Stimulated activated effector memory CD8-positive, alpha-beta T cell treated with anti-CD3 and anti-CD28 coated beads, Interleukin-12 subunit alpha, Interleukin-12 subunit beta, amount 100 ng/mL, for 72 hours (primary cell): ENCODE measurements at regions not wholly inside any gene's neighbourhood (a gene's known extent, or its start where the extent isn't known, plus 50 kb on each side); places are given as distances from the start of the nearest gene placed in this dataset.

ENCODE experiments used
- ATAC-seq: fragments of 150-1000 bp; cut with Tn5 transposase; 2 replicates; pipeline ENCODE4 v1.10.0; 2021
- DNase-seq, 2 donors: peaks; one replicate each; pipeline ENCODE4 v3.0.0; 2021 to 2022; ENCODE audit warnings: low spot score in 2 of 2
- H3K27ac Mint-ChIP-seq: one replicate; pipeline ENCODE4 v1.8.0; 2022; ENCODE audit warnings: mild to moderate bottlenecking, mixed read lengths
- H3K36me3 Mint-ChIP-seq: one replicate; pipeline ENCODE4 v1.8.0; 2022; ENCODE audit warnings: mild to moderate bottlenecking, mixed read lengths
- H3K4me1 Mint-ChIP-seq: one replicate; pipeline ENCODE4 v1.8.0; 2022; ENCODE audit warnings: mixed read lengths
- H3K4me3 Mint-ChIP-seq: one replicate; pipeline ENCODE4 v1.8.0; 2022; ENCODE audit warnings: mild to moderate bottlenecking, mixed read lengths
- H3K9me3 Mint-ChIP-seq: one replicate; pipeline ENCODE4 v1.8.0; 2022; ENCODE audit warnings: mixed read lengths

- no peak overlapping the region for H3K27ac Mint-ChIP-seq
- DNase-seq (no peak), ATAC-seq (no peak)
- no peaks in the 10 kb centered on the region for H3K4me1 Mint-ChIP-seq
- H3K4me3 Mint-ChIP-seq, result no peak overlapping the region
- no peaks in the 10 kb centered on the region for H3K9me3 Mint-ChIP-seq
- no peaks in the 10 kb centered on the region for H3K36me3 Mint-ChIP-seq
Observed at GRCh38 chr18:57273194-57273593, 79.2 kb upstream of the ST8SIA3 start.

GRCh38 chr18:57275111-57275510 lies 77.2 kb upstream of the ST8SIA3 start:
- no peak overlapping the region for H3K4me3 Mint-ChIP-seq
- H3K4me1 Mint-ChIP-seq, result no peaks in the 10 kb centered on the region
- H3K9me3 Mint-ChIP-seq, result peaks cover 2% of the 10 kb centered on the region
- H3K36me3 Mint-ChIP-seq, result no peaks in the 10 kb centered on the region
- H3K27ac Mint-ChIP-seq, result no peak overlapping the region
- no peak for DNase-seq
- ATAC-seq, result no peak

- Mint-ChIP-seq H3K36me3 (no peaks in the 10 kb centered on the region), H3K4me1 (no peaks in the 10 kb centered on the region), H3K9me3 (peaks cover 2% of the 10 kb centered on the region), H3K27ac (no peak overlapping the region), H3K4me3 (no peak overlapping the region)
- no peak for ATAC-seq
- DNase-seq, result no peak
Observed at GRCh38 chr18:57276829-57277228, 75.5 kb upstream of the ST8SIA3 start.

- no peak overlapping the region for H3K4me3 Mint-ChIP-seq
- H3K4me1 Mint-ChIP-seq, result no peaks in the 10 kb centered on the region
Observed at GRCh38 chr18:57278933-57279332, 73.4 kb upstream of the ST8SIA3 start.

GRCh38 chr18:57281519-57281918 lies 70.8 kb upstream of the ST8SIA3 start:
- Mint-ChIP-seq H3K4me1 (no peaks in the 10 kb centered on the region), H3K9me3 (peaks cover 6% of the 10 kb centered on the region)
- ATAC-seq, result no peak

More at GRCh38 chr18:57278933-57279332, 73.4 kb upstream of the ST8SIA3 start:
- no peak for DNase-seq
- no peak overlapping the region for H3K27ac Mint-ChIP-seq
- H3K9me3 Mint-ChIP-seq, result peaks cover 6% of the 10 kb centered on the region
- no peak for ATAC-seq
- H3K36me3 Mint-ChIP-seq, result no peaks in the 10 kb centered on the region

GRCh38 chr18:57286949-57287348 lies 65.4 kb upstream of the ST8SIA3 start:
- no peak overlapping the region for H3K27ac Mint-ChIP-seq
- ATAC-seq, result no peak
- DNase-seq, result no peak
- peaks cover 15% of the 10 kb centered on the region for H3K9me3 Mint-ChIP-seq
- H3K4me1 Mint-ChIP-seq, result no peaks in the 10 kb centered on the region
- H3K4me3 Mint-ChIP-seq, result no peak overlapping the region
- no peaks in the 10 kb centered on the region for H3K36me3 Mint-ChIP-seq

More at GRCh38 chr18:57281519-57281918, 70.8 kb upstream of the ST8SIA3 start:
- H3K4me3 Mint-ChIP-seq, result no peak overlapping the region
- H3K27ac Mint-ChIP-seq, result no peak overlapping the region
- no peaks in the 10 kb centered on the region for H3K36me3 Mint-ChIP-seq
- DNase-seq, result no peak

GRCh38 chr18:57287766-57288165 lies 64.6 kb upstream of the ST8SIA3 start:
- no peaks in the 10 kb centered on the region for H3K36me3 Mint-ChIP-seq
- no peak overlapping the region for H3K4me3 Mint-ChIP-seq
- no peak overlapping the region for H3K27ac Mint-ChIP-seq
- ATAC-seq (no peak), DNase-seq (no peak)
- peaks cover 15% of the 10 kb centered on the region for H3K9me3 Mint-ChIP-seq
- H3K4me1 Mint-ChIP-seq, result no peaks in the 10 kb centered on the region

- no peak overlapping the region for H3K4me3 Mint-ChIP-seq
- no peak overlapping the region for H3K27ac Mint-ChIP-seq
- peaks cover under 1% of the 10 kb centered on the region for H3K9me3 Mint-ChIP-seq
- ATAC-seq, result no peak
- H3K36me3 Mint-ChIP-seq, result no peaks in the 10 kb centered on the region
- no peak for DNase-seq
- H3K4me1 Mint-ChIP-seq, result no peaks in the 10 kb centered on the region
Observed at GRCh38 chr18:57294547-57294946, 57.8 kb upstream of the ST8SIA3 start.

GRCh38 chr18:57296336-57296735 lies 56.0 kb upstream of the ST8SIA3 start:
- Mint-ChIP-seq H3K4me3 (no peak overlapping the region), H3K36me3 (no peaks in the 10 kb centered on the region), H3K4me1 (no peaks in the 10 kb centered on the region), H3K27ac (no peak overlapping the region), H3K9me3 (no peaks in the 10 kb centered on the region)
- no peak for DNase-seq
- no peak for ATAC-seq

GRCh38 chr18:57297306-57297705 lies 55.1 kb upstream of the ST8SIA3 start:
- H3K4me1 Mint-ChIP-seq, result no peaks in the 10 kb centered on the region
- DNase-seq, result no peak
- no peaks in the 10 kb centered on the region for H3K36me3 Mint-ChIP-seq
- H3K27ac Mint-ChIP-seq, result no peak overlapping the region
- no peak for ATAC-seq
- H3K9me3 Mint-ChIP-seq, result no peaks in the 10 kb centered on the region
- H3K4me3 Mint-ChIP-seq, result no peak overlapping the region

- Mint-ChIP-seq H3K9me3 (no peaks in the 10 kb centered on the region), H3K36me3 (no peaks in the 10 kb centered on the region), H3K4me3 (no peak overlapping the region), H3K4me1 (no peaks in the 10 kb centered on the region), H3K27ac (no peak overlapping the region)
- ATAC-seq (no peak), DNase-seq (no peak)
Observed at GRCh38 chr18:57299931-57300330, 52.4 kb upstream of the ST8SIA3 start.

- no peaks in the 10 kb centered on the region for H3K9me3 Mint-ChIP-seq
- H3K36me3 Mint-ChIP-seq, result no peaks in the 10 kb centered on the region
- ATAC-seq, result no peak
- H3K4me3 Mint-ChIP-seq, result no peak overlapping the region
- no peak for DNase-seq
- no peaks in the 10 kb centered on the region for H3K4me1 Mint-ChIP-seq
- no peak overlapping the region for H3K27ac Mint-ChIP-seq
Observed at GRCh38 chr18:57301573-57302559, 50.5 kb upstream of the ST8SIA3 start.
